ENCODE measurements at regions not wholly inside any gene's neighbourhood (a gene's known extent, or its start where the extent isn't known, plus 50 kb on each side); places are given as distances from the start of the nearest gene placed in this dataset.

DNA sequence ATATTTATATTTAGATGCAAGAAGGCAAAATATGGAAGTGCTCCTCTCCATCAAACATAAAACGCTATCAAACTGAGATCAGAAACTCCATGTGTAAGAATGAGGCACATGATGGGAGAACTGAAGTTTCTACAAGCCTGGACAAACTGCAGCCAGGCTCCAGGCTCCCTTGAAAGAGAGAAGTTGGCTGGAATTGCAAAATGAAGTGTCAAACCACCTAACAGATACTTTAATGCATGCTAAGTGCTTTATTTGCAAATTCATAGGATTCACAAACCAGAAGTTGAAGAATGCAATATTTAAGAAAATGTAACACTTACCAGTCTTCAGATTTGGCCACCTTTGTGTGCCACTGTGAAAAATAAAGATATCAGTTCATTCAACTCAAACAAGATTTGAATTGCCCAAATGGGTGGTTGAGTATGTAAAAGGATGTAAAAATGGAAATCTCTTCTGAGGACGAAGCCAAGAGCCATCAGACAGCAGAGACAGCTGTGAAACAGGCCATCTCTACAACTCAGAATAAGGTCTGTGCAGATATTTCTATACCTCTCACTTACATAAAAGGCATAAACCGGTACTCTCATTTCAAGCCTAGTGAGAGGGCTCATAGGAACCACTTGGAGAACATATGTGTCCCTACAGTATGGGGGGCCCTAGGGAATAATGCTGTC is 87.0 kb downstream of the DPPA2 start (continued):
- TF ChIP-seq, protein P1, sequence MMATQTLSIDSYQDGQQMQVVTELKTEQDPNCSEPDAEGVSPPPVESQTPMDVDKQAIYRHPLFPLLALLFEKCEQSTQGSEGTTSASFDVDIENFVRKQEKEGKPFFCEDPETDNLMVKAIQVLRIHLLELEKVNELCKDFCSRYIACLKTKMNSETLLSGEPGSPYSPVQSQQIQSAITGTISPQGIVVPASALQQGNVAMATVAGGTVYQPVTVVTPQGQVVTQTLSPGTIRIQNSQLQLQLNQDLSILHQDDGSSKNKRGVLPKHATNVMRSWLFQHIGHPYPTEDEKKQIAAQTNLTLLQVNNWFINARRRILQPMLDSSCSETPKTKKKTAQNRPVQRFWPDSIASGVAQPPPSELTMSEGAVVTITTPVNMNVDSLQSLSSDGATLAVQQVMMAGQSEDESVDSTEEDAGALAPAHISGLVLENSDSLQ (IDR thresholded peaks at IDR 0.05): no peak

DNA sequence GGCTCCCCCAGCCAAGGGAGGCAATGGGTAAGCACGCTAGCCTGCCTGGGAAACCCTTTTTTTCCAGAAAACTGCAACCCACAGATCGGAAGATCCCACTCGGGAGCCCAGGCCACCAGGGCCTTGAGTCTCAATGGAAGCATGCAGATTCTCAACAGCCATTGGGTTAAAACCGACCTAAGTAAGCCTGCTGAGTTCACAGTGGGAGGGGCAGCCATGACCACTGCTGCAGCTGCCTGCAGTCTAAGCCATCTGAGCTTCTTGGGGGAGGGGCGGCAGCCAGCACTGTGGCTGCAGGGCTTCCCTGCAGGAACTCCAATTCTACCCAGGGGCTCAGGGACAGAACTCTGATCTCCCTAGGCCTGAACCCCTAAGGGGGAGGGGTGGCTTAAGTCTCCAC is 82.0 kb downstream of the DPPA2 start:
- POLR2A ChIA-PET: no interaction called here
- no peaks in the 10 kb centered on the region for H3K79me2 ChIP-seq (ENCODE audit: control insufficient read depth, insufficient read depth, low read length)
- H3K4me2 ChIP-seq (ENCODE audit: control insufficient read depth, insufficient read depth): no peak overlapping the region
- H3K27me3 ChIP-seq (replicated peaks in 1 of 2; ENCODE audit: control insufficient read depth in 2 of 2, insufficient read depth in 2 of 2, low read length in 1 of 2): no peaks in the 10 kb centered on the region
- in situ Hi-C loops (cut with MboI): no loop called here
- TF ChIP-seq TCF7 (IDR thresholded peaks at IDR 0.05; ENCODE audit: borderline replicate concordance) (no peak), E2F8 (IDR thresholded peaks at IDR 0.05; ENCODE audit: low read depth, partially characterized antibody) (no peak)
- no peak overlapping the region for H3K27ac ChIP-seq (ENCODE audit: control insufficient read depth, insufficient read depth)
- FAIRE-seq: no peak
- no peak overlapping the region for H3K4me3 ChIP-seq
- intact Hi-C loops (cut with micrococcal nuclease; ENCODE audit: unreplicated experiment): no loop called here
- SMC1A ChIA-PET (ENCODE audit: uncharacterized antibody, unreplicated experiment): no interaction called here
- DNase-seq (ENCODE audit: low read depth, low spot score): no peak
- no peak for ATAC-seq
- 32% methylated on average over 5 of the region's 5 CpGs for WGBS (ENCODE audit: insufficient coverage, insufficient replicate concordance, low lambda C conversion rate, missing lambda C conversion rate)
- BruUV-seq (replicated peaks): no TSS peak
- no peak overlapping the region for H2AFZ ChIP-seq (ENCODE audit: control insufficient read depth, low read depth, low read length)
- no peaks in the 10 kb centered on the region for H3K9me3 ChIP-seq (replicated peaks; ENCODE audit: control insufficient read depth, insufficient read depth, low read length)
- CTCF ChIA-PET: no interaction called here
- H3K4me1 ChIP-seq (ENCODE audit: control insufficient read depth, insufficient read depth, low read length): no peaks in the 10 kb centered on the region
- no peaks in the 10 kb centered on the region for H4K20me1 ChIP-seq (ENCODE audit: control insufficient read depth, insufficient read depth)
- RAD21 ChIA-PET (ENCODE audit: unreplicated experiment): no interaction called here
- no peak overlapping the region for H3K9ac ChIP-seq (ENCODE audit: control insufficient read depth, insufficient read depth, low read length)
- H3K36me3 ChIP-seq (ENCODE audit: control insufficient read depth in 2 of 2, insufficient read depth in 2 of 2, low read length in 1 of 2): no peaks in the 10 kb centered on the region

Data from GM12878 (cell line).